Chondrocyte (in vitro differentiated cells): ENCODE measurements at regions not wholly inside any gene's neighbourhood (a gene's known extent, or its start where the extent isn't known, plus 50 kb on each side); places are given as distances from the start of the nearest gene placed in this dataset.

Experiments used
- DNase-seq: peaks from one replicate; pipeline ENCODE4 v3.0.0; 2021; ENCODE audit warnings: mixed read lengths, low spot score
- H3K27ac Mint-ChIP-seq: one replicate; pipeline ENCODE4 v1.8.0; 2021; ENCODE audit warnings: mild to moderate bottlenecking, moderate library complexity, mixed read lengths; ENCODE audit not compliant: unreplicated experiment
- H3K27me3 Mint-ChIP-seq: 2 replicates; pipeline ENCODE4 v1.8.0; 2021; ENCODE audit warnings: low read depth, mixed read lengths
- H3K36me3 Mint-ChIP-seq: 2 replicates; pipeline ENCODE4 v1.8.0; 2021; ENCODE audit warnings: low read depth, mixed read lengths
- H3K4me1 Mint-ChIP-seq: 2 replicates; pipeline ENCODE4 v1.8.0; 2021; ENCODE audit warnings: low read depth, mild to moderate bottlenecking, mixed read lengths
- H3K4me3 Mint-ChIP-seq: one replicate; pipeline ENCODE4 v1.8.0; 2021; ENCODE audit warnings: mild to moderate bottlenecking, moderate library complexity, mixed read lengths; ENCODE audit not compliant: unreplicated experiment
- H3K9me3 Mint-ChIP-seq: 2 replicates; pipeline ENCODE4 v1.8.0; 2021; ENCODE audit warnings: low read depth, mixed read lengths
- CTCF ChIP-seq: fragments of 200-600 bp; sonication (generic); IDR thresholded peaks from 2 replicates; pipeline ENCODE4 v1.5.0; 2021; ENCODE audit warnings: antibody characterized with exemption, mild to moderate bottlenecking, moderate library complexity

GRCh38 chr9:97753364-97753763 lies 56.2 kb upstream of the XPA start:
- Mint-ChIP-seq H3K27me3 (peaks cover 57% of the 10 kb centered on the region), H3K27ac (no peak overlapping the region), H3K36me3 (no peaks in the 10 kb centered on the region), H3K9me3 (peaks cover 8% of the 10 kb centered on the region), H3K4me3 (no peak overlapping the region), H3K4me1 (no peaks in the 10 kb centered on the region)
- DNase-seq, result no peak
- TF ChIP-seq CTCF, result no peak

- Mint-ChIP-seq H3K9me3 (peaks cover 8% of the 10 kb centered on the region), H3K27ac (no peak overlapping the region), H3K4me3 (no peak overlapping the region), H3K4me1 (no peaks in the 10 kb centered on the region), H3K27me3 (peaks cover 51% of the 10 kb centered on the region), H3K36me3 (no peaks in the 10 kb centered on the region)
- no peak for DNase-seq
- TF ChIP-seq CTCF, result no peak
Measured at GRCh38 chr9:97753975-97754374, 56.8 kb upstream of the XPA start.

GRCh38 chr9:97755618-97756267 lies 58.6 kb upstream of the XPA start:
- Mint-ChIP-seq H3K27me3 (peaks cover 46% of the 10 kb centered on the region), H3K4me1 (no peaks in the 10 kb centered on the region)

GRCh38 chr9:97756991-97757390 lies 59.9 kb upstream of the XPA start:
- no peak for TF ChIP-seq CTCF
- H3K4me1 Mint-ChIP-seq, result no peaks in the 10 kb centered on the region
- H3K27ac Mint-ChIP-seq, result no peak overlapping the region
- H3K27me3 Mint-ChIP-seq, result peaks cover 55% of the 10 kb centered on the region
- peaks cover 8% of the 10 kb centered on the region for H3K9me3 Mint-ChIP-seq
- no peak for DNase-seq
- no peak overlapping the region for H3K4me3 Mint-ChIP-seq
- no peaks in the 10 kb centered on the region for H3K36me3 Mint-ChIP-seq

More at GRCh38 chr9:97755618-97756267, 58.6 kb upstream of the XPA start:
- no peak for TF ChIP-seq CTCF
- Mint-ChIP-seq H3K27ac (no peak overlapping the region), H3K4me3 (no peak overlapping the region), H3K36me3 (no peaks in the 10 kb centered on the region), H3K9me3 (peaks cover 8% of the 10 kb centered on the region)
- no peak for DNase-seq

GRCh38 chr9:97758334-97758916 lies 61.3 kb upstream of the XPA start:
- Mint-ChIP-seq H3K27ac (no peak overlapping the region), H3K36me3 (no peaks in the 10 kb centered on the region), H3K4me3 (no peak overlapping the region), H3K4me1 (no peaks in the 10 kb centered on the region), H3K9me3 (peaks cover 8% of the 10 kb centered on the region), H3K27me3 (peaks cover 53% of the 10 kb centered on the region)
- DNase-seq, result no peak
- TF ChIP-seq CTCF, result no peak
